Epidermal melanocyte (primary cell): ENCODE measurements at regions not wholly inside any gene's neighbourhood (a gene's known extent, or its start where the extent isn't known, plus 50 kb on each side); places are given as distances from the start of the nearest gene placed in this dataset.
A peak's percentile ranks its signal among the peaks of the same experiment; 100 is the strongest.

Experiments used
- DNase-seq: peaks from one replicate; pipeline ENCODE4 v3.0.0; 2011; ENCODE audit warnings: low spot score; ENCODE audit not compliant: insufficient read length

DNA sequence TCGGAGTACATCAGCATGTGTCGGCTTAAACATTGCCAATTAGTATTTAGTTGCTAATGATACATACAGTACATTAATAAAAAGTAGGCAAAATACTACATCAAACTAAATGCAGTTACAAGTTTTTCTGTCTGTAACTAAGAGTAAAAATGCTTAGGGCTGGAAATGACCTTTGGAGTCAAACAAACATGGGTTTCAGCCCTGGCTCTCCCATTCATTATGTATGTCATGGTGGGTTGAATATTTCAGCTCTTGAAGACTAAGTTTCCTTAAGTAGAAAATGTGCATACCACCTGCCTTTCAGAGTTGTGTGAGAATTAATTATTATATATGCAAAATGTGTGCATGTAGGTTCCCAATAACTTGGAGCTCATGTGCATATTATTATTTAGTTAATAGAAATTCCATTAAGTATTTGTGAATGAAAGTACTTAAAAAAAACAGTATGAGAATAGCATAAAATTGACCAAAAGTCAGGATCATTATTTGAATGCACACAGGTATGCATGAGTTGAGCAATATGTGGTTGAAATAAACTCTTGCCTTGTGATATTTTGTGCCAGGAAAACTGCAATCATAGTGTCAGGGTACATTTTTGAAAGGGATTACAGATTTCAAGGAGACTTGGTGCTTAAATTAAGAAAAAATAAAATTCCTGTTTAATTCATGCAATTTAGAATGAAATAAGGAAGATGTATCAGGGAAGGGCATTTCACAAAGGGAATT is 2048.7 kb downstream of the PCDH7 start:
- no peak for DNase-seq

- no peak for DNase-seq
These were observed 2051.3 kb downstream of the PCDH7 start for GRCh38 chr4:32771491-32771890.

DNA sequence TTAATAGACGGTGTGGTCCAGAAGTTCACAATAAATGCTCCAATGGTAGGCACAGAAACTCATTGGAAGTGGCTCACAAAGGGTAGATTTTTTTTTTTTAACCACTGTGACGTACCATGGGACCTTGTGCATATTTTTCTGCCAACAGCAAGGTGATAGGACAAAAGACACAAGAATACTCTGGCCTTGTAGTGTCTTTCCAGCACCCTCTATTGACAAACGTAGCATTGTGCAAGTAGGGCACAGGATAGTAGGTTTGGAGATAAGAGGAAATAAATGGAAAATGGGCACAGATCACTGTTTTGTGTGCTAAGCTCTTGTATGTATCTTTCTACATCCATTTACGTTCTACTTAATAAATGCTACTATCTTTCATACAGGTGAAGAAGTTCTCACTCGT is 2054.9 kb downstream of the PCDH7 start:
- no peak for DNase-seq

DNA sequence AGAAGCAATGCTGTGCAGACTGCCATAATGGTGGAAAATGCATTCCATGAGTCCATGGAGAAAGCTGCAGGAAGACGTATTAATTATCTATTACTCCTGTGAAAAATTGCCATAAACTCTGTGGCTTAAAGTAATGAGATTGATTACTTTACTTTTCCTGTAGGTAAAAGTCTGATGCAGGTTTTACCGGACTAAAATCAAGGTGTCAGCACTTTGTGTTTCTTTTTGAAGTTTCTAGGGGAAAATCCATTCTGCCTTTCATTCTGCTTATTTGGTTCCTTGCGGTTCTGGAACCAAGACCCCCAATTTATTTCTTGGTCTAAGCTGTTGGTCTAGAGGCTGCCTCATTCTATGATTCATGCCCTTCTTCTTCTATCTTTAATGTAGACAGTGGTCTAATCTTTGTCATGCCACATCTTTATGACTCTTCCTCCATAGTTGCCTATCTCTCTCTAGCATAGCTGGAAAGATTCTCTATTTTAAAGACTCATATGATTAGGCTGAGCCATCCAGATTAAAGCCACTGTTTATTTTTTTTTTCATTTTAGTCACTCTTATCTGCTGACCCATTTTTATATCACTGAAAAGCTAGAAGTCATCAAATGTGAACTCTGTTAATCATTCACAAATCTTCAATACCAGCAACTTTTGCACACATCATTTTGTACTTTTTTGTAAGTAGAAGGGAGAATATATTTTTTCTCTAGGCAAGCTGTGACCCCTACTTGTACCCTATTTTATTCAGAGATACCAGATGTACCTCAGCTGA is 2056.4 kb downstream of the PCDH7 start:
- DNase-seq: no peak

DNA sequence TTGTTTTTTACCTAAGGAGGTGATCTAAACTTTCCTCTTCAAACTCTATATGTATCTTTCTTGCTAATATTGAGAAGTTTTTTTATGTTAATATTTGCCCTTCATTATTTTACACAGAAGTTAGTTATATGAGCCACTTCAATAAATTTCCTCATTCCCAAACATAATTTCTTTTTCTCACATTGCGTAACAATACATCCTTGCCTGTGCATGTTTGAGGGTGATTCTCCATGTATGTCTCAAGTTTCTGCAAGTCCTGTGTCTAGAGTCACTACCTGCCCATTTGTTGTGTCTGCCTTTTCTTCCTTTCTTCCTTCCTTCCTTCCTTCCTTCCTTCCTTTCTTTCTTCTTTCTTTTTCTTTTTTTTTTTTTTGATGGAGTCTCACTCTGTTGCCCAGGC is 2057.9 kb downstream of the PCDH7 start:
- DNase-seq: no peak

- DNase-seq: no peak
These were observed 2058.8 kb downstream of the PCDH7 start for GRCh38 chr4:32778938-32779337.

- DNase-seq: peak; percentile 72
These were observed 2068.9 kb downstream of the PCDH7 start for GRCh38 chr4:32789026-32789608.

DNA sequence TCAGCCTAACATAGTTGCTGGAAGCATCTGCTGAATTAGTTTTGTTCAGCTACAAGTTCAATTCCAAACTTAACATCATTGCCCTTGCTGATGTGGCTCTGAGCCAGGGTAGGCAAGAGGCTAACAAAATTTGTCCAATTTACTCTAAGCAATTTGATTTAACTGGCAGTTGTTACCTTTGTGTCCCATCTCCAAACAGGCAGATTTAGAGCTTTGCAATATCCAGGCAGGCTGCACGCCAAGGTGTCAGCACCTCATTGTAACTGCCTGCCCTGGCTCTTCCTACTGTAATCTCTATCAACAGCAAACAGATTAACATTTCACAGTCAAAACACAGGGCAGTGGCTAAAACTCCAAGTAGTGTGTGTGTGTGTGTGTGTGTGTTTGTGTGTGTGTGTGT is 2070.6 kb downstream of the PCDH7 start:
- DNase-seq: no peak

GRCh38 chr4:32798471-32799159 is 2078.4 kb downstream of the PCDH7 start:
- no peak for DNase-seq

DNA sequence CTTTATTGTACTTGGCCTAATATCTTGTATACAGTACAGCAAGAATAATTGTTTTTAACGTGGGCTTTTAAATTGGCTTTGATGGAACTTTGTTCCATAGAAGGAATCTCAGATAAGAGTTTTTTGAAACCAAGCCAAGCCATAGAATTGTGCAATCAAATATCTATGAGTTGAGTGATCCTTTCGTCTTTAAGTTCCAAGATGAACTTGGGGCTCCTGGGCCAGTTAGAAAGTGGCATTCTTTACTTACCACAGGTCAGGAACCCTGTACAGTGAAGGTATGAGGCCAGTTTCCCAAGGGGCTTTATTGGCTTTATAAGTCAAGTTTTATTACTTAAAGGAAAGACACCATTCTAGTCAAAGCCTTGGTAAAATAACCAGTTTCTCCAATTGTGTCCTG is 2104.2 kb downstream of the PCDH7 start:
- no peak for DNase-seq

DNA sequence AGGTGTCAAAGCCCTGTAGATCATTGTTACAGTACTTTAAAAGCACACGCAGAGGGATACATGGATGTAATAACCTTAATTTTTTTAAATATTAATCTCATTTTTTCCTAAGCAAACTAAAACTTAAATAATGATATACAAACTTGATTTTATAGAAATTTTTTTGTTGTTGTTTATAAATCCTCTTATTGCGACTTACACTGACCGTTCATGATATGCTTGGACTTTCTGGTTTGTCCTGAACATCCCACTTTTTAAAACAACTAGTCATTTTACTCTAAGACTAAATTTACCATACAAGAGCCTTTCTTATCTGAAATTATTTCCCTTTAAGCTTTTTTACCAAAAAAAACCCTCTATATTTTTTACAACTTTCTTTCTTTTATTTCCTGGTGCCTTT is 2106.0 kb downstream of the PCDH7 start:
- DNase-seq: no peak

GRCh38 chr4:32830160-32830559 is 2110.0 kb downstream of the PCDH7 start:
- no peak for DNase-seq

DNA sequence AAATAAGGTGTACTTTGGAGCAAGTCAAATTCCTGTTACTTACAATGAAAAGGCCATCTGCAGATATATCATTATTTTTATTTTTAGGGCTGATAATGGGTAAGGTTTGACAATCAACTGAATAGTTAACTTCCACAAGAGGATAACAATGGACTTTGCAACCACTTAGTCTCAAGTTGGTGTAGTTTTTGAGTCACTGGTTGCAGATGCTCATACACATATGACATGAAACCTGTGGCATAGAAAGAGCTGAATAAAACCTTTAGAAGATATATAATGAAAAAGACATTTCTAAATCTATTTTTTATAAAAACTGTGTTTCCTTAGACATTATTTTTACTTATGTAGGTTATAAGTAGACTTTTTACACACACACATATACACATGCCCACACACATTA is 2110.9 kb downstream of the PCDH7 start:
- no peak for DNase-seq

DNA sequence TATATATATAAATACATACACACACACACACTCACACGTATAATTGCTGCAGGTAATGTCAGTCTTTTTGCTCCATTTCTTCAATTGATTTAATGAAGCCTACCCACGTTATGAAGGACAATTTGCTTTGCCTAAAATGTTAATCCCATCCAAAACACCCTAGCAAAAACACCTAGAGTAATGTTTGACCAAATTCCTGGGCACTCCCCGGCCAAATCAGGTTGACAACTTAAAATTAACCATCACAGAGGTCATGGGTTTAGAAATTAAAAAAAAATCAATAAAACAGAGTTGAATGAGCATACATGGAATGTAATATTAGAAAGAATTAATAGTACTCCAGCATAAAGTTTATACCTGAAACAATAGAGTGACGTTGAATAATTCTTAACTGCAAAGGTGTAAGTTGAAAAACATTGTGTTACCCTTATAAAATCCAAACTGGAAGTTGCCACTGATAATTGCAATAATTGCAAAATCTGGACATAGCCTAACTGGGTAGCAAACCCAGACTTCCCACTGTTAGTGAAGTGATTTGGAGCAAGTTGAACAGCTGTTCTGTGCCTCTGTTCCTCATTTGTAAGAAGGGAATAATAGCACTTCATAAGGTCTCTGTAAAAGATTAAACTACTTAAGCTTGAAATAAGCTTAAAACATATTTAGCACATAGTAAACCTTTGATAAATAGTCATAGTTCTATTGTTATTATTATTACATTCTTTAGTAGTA is 2120.5 kb downstream of the PCDH7 start:
- peak; percentile 8 for DNase-seq

GRCh38 chr4:32841217-32841616 is 2121.0 kb downstream of the PCDH7 start:
- DNase-seq: no peak

GRCh38 chr4:32847461-32847860 is 2127.3 kb downstream of the PCDH7 start:
- no peak for DNase-seq

DNA sequence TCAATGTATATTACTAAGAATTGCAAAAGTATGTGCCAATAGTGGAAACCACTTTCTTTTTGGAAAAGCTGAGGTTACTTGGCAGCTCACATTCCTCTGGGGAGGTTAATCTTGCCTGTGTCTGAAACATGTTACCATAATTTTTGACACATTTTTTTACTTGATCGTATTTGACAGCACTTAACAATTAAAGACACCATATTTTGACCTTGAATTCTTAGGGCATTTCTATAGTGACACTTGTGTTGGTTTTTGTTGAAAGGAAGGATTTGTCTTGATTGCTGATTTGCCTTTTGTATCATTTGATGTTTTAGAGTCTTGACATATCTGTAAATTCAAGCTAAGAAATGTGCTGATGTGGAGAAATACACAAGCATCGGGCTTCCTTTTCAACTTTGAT is 2135.5 kb downstream of the PCDH7 start:
- DNase-seq: no peak

DNA sequence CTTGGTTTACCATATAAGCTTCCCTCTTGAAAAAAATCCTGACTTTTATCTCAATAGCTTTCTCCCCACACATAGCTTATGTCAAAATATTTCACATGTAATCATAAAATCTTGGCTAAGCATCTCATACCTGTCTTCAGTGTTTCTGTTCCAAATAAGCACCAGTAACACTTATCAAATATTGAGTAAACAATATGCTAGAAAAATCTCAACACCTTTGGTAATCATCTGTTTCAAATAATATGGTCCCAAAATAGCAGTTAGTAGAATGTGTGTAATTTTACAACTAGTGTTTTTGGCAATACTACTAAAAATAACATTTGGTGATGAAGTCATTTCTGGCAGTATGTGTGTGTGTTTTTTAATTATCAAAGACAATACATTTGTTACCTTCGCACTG is 2138.2 kb downstream of the PCDH7 start:
- DNase-seq: no peak

- DNase-seq: no peak
These were observed 2138.8 kb downstream of the PCDH7 start for GRCh38 chr4:32858971-32859370.

DNA sequence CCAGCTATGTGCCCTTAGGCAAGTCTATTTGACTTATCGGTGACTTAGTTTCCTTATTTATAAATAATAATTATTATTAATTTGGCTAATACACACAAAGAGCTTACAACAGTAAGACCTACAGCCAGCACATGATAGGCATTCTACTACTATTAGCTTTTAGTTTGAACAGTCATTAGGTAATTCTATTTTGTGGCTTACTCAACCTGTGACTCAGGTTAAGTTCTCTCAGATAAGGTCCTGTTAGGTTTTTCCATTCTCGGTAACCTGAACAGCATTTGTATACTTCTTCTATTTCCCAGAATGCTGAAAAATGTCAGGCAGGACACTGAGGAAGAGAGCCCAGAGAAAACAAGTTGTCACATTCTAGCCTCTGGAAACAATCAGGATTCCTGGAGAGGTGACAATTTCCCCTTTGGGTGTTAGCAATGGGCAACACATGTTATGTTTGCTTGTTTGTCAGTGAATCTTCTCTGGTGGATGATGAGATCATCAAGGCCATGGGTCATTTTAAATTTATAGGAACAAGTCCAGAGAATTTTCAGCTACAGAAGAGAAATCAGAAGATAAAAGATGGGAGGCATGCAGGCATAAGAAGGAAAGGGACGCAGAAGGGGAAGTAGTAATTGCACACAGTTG is 2144.7 kb downstream of the PCDH7 start:
- DNase-seq: no peak

GRCh38 chr4:32876546-32876945 is 2156.4 kb downstream of the PCDH7 start:
- DNase-seq: no peak
